ENCODE measurements at regions not wholly inside any gene's neighbourhood (a gene's known extent, or its start where the extent isn't known, plus 50 kb on each side); places are given as distances from the start of the nearest gene placed in this dataset.

- intact Hi-C loops (cut with DNase I), result no loop called here
- DNase-seq (ENCODE audit: low spot score), result no peak
Observed at GRCh38 chr4:23741681-23742191, 148.1 kb downstream of the PPARGC1A start.

GRCh38 chr4:23737571-23737970 lies 152.3 kb downstream of the PPARGC1A start:
- intact Hi-C loops (cut with DNase I), result no loop called here
- no peak for DNase-seq (ENCODE audit: low spot score)

DNA sequence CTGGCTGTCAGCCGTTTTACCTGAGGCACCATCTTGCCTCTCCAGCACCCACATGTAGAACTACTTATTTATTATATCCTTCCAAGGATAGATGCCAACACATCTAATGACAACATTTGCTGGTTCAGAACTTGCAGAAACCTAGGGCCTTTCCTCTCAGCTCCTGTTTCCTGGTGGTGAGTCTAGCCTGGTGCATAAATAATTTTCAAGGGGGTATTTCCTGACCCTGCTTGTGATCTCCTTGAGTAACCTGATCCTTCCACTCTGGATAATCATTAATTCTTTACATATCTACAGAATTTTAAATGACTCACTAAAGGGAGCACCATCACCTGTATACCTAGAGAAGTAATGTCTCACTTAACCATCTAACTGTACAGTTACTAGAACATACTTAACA lies 153.4 kb downstream of the PPARGC1A start:
- intact Hi-C loops (cut with DNase I), result no loop called here
- DNase-seq (ENCODE audit: low spot score), result no peak

DNA sequence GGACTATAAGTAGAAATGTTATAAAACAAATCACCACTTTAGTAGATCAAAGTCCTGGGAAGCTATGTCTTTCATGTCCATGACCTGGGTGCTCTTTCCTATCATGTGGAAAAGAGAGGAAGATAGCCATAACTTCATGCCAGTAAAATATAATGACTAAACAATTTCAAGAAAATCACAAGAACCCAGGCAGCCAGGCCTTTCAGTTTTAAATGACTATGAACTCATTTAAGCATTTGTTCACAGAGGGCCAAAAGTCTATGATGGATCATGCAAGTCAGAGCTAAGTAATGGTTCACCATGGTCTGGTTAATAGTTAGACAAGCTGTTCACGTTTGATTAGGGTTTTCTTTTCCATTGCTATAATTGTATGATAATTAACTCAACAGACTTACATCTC lies 155.8 kb downstream of the PPARGC1A start:
- intact Hi-C loops (cut with DNase I), result loop anchor here in 1 of 2 donors (5.0 kb wide), 1 partner anchor 1923 kb away; the partner anchor contains the start of gene SLC34A2
- no peak for DNase-seq (ENCODE audit: low spot score)

- intact Hi-C loops (cut with DNase I), result loop anchor here in 1 of 2 donors (5.0 kb wide), 1 partner anchor 1924 kb away; the partner anchor contains the start of gene SLC34A2
Observed at GRCh38 chr4:23733476-23733875, 156.4 kb downstream of the PPARGC1A start.

DNA sequence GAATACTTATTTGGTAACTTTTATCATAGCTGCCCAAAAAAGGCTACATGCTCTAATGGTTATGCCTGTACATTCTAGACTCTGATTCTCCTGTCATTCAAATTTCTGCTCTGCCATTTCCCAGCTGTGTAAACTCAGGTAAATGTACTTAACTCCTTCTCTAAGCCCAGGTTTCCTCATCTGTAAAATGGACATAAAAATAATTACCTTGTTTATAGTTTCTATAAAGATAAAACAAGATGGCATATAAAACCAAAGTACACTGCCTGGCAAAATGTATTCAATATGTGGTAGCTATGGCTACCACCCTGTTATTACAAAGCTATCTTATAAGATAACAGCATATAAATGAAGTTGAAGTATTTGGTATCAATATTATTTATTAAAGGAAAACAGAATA lies 158.8 kb downstream of the PPARGC1A start:
- DNase-seq (ENCODE audit: low spot score), result no peak
- intact Hi-C loops (cut with DNase I), result loop anchor here in 1 of 2 donors (5.0 kb wide), 1 partner anchor 1926 kb away; the partner anchor contains the start of gene SLC34A2

More at GRCh38 chr4:23733476-23733875, 156.4 kb downstream of the PPARGC1A start:
- no peak for DNase-seq (ENCODE audit: low spot score)

GRCh38 chr4:23728971-23729370 lies 160.9 kb downstream of the PPARGC1A start:
- no peak for DNase-seq (ENCODE audit: low spot score)
- intact Hi-C loops (cut with DNase I), result no loop called here

DNA sequence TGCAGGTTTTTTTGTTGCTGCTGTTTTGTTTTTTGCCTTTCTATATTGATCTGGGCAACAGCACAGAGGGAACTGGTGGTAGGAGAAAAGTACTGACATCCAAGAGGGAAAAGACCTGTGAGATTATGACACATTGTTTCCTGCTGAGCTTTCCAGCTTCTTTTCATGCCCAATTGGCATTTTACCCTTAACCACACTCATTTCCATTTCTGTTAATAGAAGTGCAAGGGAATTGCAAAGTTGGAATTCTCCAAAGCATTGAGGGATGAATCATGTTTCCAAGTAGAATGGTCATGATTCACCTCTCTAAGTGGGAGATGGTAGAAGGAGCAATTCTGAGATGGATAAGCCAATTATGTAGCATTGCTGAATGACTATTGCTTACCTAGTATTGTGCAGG lies 161.5 kb downstream of the PPARGC1A start:
- no peak for DNase-seq (ENCODE audit: low spot score)

DNA sequence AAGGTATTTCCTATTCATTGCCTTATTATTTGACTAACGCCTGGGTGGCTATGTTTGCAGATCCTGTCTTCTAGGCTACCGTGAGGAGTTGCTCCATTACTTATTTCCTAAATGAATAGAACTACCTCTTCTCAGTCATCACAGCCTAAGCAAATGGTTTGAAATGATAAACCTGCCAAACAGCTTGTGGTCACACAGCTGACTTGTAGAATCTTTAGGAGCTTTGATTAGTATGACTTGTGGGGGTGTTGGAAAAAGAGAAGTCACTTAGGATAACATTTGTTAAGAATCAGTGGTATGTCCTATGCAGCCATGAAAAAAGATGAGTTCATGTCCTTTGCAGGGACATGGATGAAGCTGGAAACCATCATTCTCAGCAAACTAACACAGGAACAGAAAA lies 169.3 kb downstream of the PPARGC1A start:
- intact Hi-C loops (cut with DNase I), result loop anchor here in 1 of 2 donors (5.0 kb wide), 1 partner anchor 277 kb away; no protein-coding TSS in a partner anchor
- no peak for DNase-seq (ENCODE audit: low spot score)

More for the DNA sequence above, 161.5 kb downstream of the PPARGC1A start:
- intact Hi-C loops (cut with DNase I), result no loop called here

DNA sequence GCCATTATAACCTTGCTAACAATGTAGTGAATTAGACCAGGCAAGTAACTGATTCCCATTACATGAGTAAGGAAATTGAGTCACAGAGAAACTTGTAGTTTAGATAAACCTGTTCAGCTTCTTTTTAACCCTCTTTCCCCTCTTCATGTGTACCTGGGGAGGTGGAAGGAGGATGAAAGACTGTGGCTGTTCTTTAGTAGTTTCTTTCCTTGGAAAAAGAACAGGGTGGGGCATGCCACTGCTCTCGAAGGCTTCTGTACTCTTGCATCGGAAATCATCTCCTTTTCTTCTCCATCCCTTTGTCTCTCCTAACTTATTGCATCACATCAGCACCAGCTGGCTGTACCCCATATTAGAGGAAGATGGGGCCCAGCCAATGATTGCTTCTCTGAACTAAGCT lies 171.4 kb downstream of the PPARGC1A start:
- intact Hi-C loops (cut with DNase I), result no loop called here
- DNase-seq (ENCODE audit: low spot score), result no peak

DNA sequence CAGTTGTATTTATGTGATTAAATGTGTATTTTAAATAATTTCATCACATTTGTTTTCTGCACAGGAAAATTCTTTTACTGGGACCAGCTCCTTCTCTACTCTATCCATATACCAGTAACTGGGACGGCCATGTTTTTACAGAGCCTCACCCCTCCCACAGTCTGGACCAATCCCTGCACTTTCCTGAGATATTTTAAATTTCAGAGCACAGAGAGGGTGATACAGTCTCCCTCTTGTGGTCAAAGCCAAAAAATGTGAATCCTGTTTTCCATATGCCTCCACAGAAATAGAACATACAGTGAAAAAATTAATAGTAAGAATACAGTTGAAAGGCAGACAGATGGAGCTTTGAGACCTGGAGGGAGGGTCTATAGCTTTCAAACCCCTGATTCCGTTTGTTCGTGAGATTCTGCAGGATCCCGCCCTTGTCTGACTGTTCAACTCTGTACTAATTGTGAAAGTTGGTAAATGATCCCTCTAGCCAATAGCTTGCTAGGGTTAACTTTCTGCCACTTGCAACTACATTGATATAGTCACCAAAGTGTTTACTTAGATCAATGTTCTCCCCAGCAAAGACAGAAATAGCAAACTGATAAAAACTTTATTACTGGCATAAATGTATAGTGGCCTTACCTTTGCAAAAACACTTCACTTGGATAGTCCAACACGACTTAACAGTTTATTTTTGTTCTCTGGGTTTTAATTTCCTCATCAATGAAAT lies 172.2 kb downstream of the PPARGC1A start:
- DNase-seq (ENCODE audit: low spot score), result no peak
- intact Hi-C loops (cut with DNase I), result no loop called here

DNA sequence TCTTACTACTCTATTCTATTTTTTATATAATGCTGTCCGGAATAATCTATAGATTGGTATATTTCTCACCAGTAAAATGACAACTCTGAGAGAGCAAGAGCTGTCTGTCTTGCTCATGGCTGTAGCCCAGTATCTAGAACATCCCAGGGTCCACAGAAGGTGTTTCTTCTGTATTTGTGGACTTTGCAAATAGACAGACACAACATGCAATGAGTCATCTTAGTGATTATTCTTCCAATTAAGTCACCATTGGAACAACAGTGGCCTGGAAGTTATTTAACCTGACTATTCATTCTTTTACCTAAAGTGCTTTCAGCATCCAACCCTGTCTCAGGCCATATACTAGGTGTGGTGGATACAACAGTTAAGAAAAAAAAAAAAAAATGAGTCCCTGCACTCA lies 179.5 kb downstream of the PPARGC1A start:
- DNase-seq (ENCODE audit: low spot score), result no peak
- intact Hi-C loops (cut with DNase I), result no loop called here

DNA sequence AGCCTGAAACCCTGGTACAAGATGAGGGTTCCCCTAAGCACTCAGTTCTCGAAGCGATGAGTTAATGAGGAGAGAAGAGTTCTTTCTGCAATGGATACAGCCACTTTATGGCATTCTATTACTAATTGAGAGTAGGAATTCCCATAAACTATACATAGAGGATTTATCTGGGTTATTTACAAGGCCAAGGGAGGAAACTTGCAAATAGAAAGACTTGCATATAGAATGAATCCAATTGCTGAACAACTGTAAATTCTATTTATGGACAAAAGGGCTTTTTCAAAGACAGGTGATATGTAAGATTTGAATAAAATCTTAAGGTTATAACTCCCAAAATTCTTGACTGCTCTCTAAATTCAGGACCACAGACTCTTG lies 182.2 kb downstream of the PPARGC1A start:
- no peak for DNase-seq (ENCODE audit: low spot score)

GRCh38 chr4:23706972-23707651 lies 182.7 kb downstream of the PPARGC1A start:
- DNase-seq (ENCODE audit: low spot score), result no peak
- intact Hi-C loops (cut with DNase I), result no loop called here

More for the DNA sequence above, 182.2 kb downstream of the PPARGC1A start:
- intact Hi-C loops (cut with DNase I), result no loop called here

GRCh38 chr4:23700197-23700596 lies 189.7 kb downstream of the PPARGC1A start:
- DNase-seq (ENCODE audit: low spot score), result no peak
- intact Hi-C loops (cut with DNase I), result no loop called here

DNA sequence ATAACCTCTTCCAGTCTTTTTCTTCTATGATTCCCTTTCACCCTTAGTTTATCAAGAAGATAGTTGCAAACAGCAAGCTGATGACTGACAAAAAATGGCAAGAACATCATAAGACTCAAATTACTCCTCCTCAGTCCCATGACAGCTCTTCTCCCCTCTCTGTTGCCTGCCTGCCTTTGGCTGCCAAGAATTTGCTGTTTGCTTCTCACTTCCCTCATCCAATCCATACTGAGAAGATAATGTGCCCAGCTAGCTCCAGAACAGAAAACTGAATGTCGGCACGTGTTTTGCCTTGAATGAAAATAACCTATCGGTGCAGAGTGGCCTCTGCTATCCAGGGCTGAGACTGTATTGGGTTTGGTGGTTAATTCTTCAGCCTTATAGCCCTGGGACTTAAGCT lies 192.1 kb downstream of the PPARGC1A start:
- intact Hi-C loops (cut with DNase I), result no loop called here
- DNase-seq (ENCODE audit: low spot score), result no peak

DNA sequence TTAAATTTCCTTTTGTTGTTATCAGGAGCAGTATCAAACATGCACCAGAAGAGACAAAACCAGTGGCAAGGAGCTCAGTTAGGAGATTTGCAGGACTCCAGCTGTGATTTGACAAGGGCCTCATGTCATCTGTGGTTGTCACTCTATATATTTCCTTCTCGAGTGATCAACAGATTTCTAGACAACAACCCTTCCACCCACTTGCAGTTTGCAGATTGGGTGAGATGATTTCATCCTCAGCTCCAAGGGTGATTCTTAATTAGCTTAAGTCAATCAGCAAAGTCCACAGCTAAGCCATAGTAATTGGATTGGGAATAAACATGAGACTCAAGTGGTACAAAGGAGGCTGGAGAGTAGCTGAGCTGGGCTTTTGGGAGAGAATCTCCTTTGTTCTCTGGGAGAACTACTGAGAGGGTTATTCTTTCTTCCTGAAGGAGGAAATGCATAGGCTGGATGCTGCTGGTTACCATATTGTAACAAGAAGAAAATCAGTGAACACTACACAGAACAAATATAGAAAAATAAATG lies 192.8 kb downstream of the PPARGC1A start:
- no peak for DNase-seq (ENCODE audit: low spot score)

GRCh38 chr4:23686169-23686897 lies 203.5 kb downstream of the PPARGC1A start:
- no peak for DNase-seq (ENCODE audit: low spot score)
- intact Hi-C loops (cut with DNase I), result no loop called here

More for the DNA sequence above, 192.8 kb downstream of the PPARGC1A start:
- intact Hi-C loops (cut with DNase I), result no loop called here

GRCh38 chr4:23685471-23685870 lies 204.4 kb downstream of the PPARGC1A start:
- DNase-seq (ENCODE audit: low spot score), result no peak
- intact Hi-C loops (cut with DNase I), result no loop called here
